NCI-H2196 treated with DMSO at 0.1 percent for 48 hours (cell line): ENCODE measurements at regions not wholly inside any gene's neighbourhood (a gene's known extent, or its start where the extent isn't known, plus 50 kb on each side); places are given as distances from the start of the nearest gene placed in this dataset.

Source experiments
- DNase-seq: peaks from one replicate; lab custom pipeline; 2025; ENCODE audit not compliant: unreplicated experiment; lab: John Stamatoyannopoulos, UW

GRCh38 chr18:73797419-73797818 lies 350.2 kb downstream of the FBXO15 start:
- DNase-seq, result no peak

GRCh38 chr18:73793386-73793785 lies 354.2 kb downstream of the FBXO15 start:
- no peak for DNase-seq

- DNase-seq, result no peak
Measured at GRCh38 chr18:73791081-73791480, 356.6 kb downstream of the FBXO15 start.

GRCh38 chr18:73790587-73790986 lies 357.0 kb downstream of the FBXO15 start:
- DNase-seq, result no peak

GRCh38 chr18:73787316-73787715 lies 360.3 kb downstream of the FBXO15 start:
- no peak for DNase-seq

- DNase-seq, result no peak
Measured at GRCh38 chr18:73785300-73785699, 362.3 kb downstream of the FBXO15 start.

- no peak for DNase-seq
Measured at GRCh38 chr18:73784853-73785252, 362.8 kb downstream of the FBXO15 start.

GRCh38 chr18:73782405-73782804 lies 365.2 kb downstream of the FBXO15 start:
- no peak for DNase-seq

GRCh38 chr18:73780218-73780617 lies 367.4 kb downstream of the FBXO15 start:
- no peak for DNase-seq

- DNase-seq, result no peak
Measured at GRCh38 chr18:73778032-73778359, 369.6 kb downstream of the FBXO15 start.

GRCh38 chr18:73777356-73778031 lies 370.1 kb downstream of the FBXO15 start:
- no peak for DNase-seq

- DNase-seq, result no peak
Measured at GRCh38 chr18:73774811-73775509, 372.7 kb downstream of the FBXO15 start.

GRCh38 chr18:73768043-73768442 lies 379.6 kb downstream of the FBXO15 start:
- DNase-seq, result no peak

GRCh38 chr18:73766910-73767515 lies 380.6 kb downstream of the FBXO15 start:
- no peak for DNase-seq

- DNase-seq, result no peak
Measured at GRCh38 chr18:73758446-73758845, 389.2 kb downstream of the FBXO15 start.

GRCh38 chr18:73756256-73757091 lies 391.2 kb downstream of the FBXO15 start:
- no peak for DNase-seq

- DNase-seq, result no peak
Measured at GRCh38 chr18:73752965-73753364, 394.7 kb downstream of the FBXO15 start.

GRCh38 chr18:73752546-73752945 lies 395.1 kb downstream of the FBXO15 start:
- no peak for DNase-seq

GRCh38 chr18:73750052-73750451 lies 397.6 kb downstream of the FBXO15 start:
- DNase-seq, result no peak

- DNase-seq, result no peak
Measured at GRCh38 chr18:73749304-73749703, 398.3 kb downstream of the FBXO15 start.

- no peak for DNase-seq
Measured at GRCh38 chr18:73748731-73749130, 398.9 kb downstream of the FBXO15 start.

- no peak for DNase-seq
Measured at GRCh38 chr18:73746101-73746500, 401.5 kb downstream of the FBXO15 start.
